COR-L47 (cell line): ENCODE measurements at regions not wholly inside any gene's neighbourhood (a gene's known extent, or its start where the extent isn't known, plus 50 kb on each side); places are given as distances from the start of the nearest gene placed in this dataset.

ENCODE experiments used
- DNase-seq: peaks from one replicate; lab custom pipeline; 2025; lab: John Stamatoyannopoulos, UW

- peak; percentile 55 for DNase-seq
Observed at GRCh38 chr12:124188561-124189405, 106.1 kb upstream of the RFLNA start.

GRCh38 chr12:124190312-124191023 lies 104.4 kb upstream of the RFLNA start:
- no peak for DNase-seq

GRCh38 chr12:124191024-124191359 lies 103.9 kb upstream of the RFLNA start:
- DNase-seq: no peak

- no peak for DNase-seq
Observed at GRCh38 chr12:124191966-124192365, 102.9 kb upstream of the RFLNA start.

GRCh38 chr12:124194264-124194892 lies 100.5 kb upstream of the RFLNA start:
- DNase-seq: no peak

- DNase-seq: no peak
Observed at GRCh38 chr12:124194893-124195566, 99.9 kb upstream of the RFLNA start.

GRCh38 chr12:124195567-124195942 lies 99.3 kb upstream of the RFLNA start:
- no peak for DNase-seq

- DNase-seq: no peak
Observed at GRCh38 chr12:124196236-124196635, 98.7 kb upstream of the RFLNA start.

GRCh38 chr12:124201248-124201647 lies 93.6 kb upstream of the RFLNA start:
- DNase-seq: no peak

GRCh38 chr12:124203176-124203575 lies 91.7 kb upstream of the RFLNA start:
- DNase-seq: no peak

- DNase-seq: no peak
Observed at GRCh38 chr12:124205405-124205804, 89.5 kb upstream of the RFLNA start.

GRCh38 chr12:124207049-124207448 lies 87.8 kb upstream of the RFLNA start:
- DNase-seq: no peak

- no peak for DNase-seq
Observed at GRCh38 chr12:124207617-124208016, 87.3 kb upstream of the RFLNA start.

GRCh38 chr12:124208489-124208888 lies 86.4 kb upstream of the RFLNA start:
- no peak for DNase-seq

GRCh38 chr12:124210991-124211577 lies 83.8 kb upstream of the RFLNA start:
- no peak for DNase-seq

GRCh38 chr12:124211753-124212152 lies 83.1 kb upstream of the RFLNA start:
- DNase-seq: no peak

GRCh38 chr12:124213666-124214347 lies 81.1 kb upstream of the RFLNA start:
- no peak for DNase-seq

GRCh38 chr12:124214574-124214973 lies 80.3 kb upstream of the RFLNA start:
- no peak for DNase-seq

GRCh38 chr12:124216966-124217365 lies 77.9 kb upstream of the RFLNA start:
- DNase-seq: no peak

- DNase-seq: peak; percentile 34
Observed at GRCh38 chr12:124217508-124218242, 77.2 kb upstream of the RFLNA start.

GRCh38 chr12:124218243-124218560 lies 76.7 kb upstream of the RFLNA start:
- DNase-seq: no peak
